ENCODE measurements at regions not wholly inside any gene's neighbourhood (a gene's known extent, or its start where the extent isn't known, plus 50 kb on each side); places are given as distances from the start of the nearest gene placed in this dataset.

GRCh38 chr6:95230071-95230740 lies 347.1 kb upstream of the MANEA start:
- DNase-seq, result no peak
- in situ Hi-C loops (cut with MboI; ENCODE audit: low pct_unique_long_range_greater_than_20kb, low sequenced_read_pairs), result no loop called here

GRCh38 chr6:95231416-95231815 lies 345.9 kb upstream of the MANEA start:
- in situ Hi-C loops (cut with MboI; ENCODE audit: low pct_unique_long_range_greater_than_20kb, low sequenced_read_pairs), result no loop called here
- DNase-seq, result no peak

- no peak for DNase-seq
- in situ Hi-C loops (cut with MboI; ENCODE audit: low pct_unique_long_range_greater_than_20kb, low sequenced_read_pairs), result no loop called here
These were observed 344.9 kb upstream of the MANEA start for GRCh38 chr6:95232446-95232845.

GRCh38 chr6:95233879-95234278 lies 343.5 kb upstream of the MANEA start:
- no peak for DNase-seq

GRCh38 chr6:95240514-95240913 lies 336.8 kb upstream of the MANEA start:
- in situ Hi-C loops (cut with MboI; ENCODE audit: low pct_unique_long_range_greater_than_20kb, low sequenced_read_pairs), result no loop called here
- DNase-seq, result no peak

More at GRCh38 chr6:95233879-95234278, 343.5 kb upstream of the MANEA start:
- in situ Hi-C loops (cut with MboI; ENCODE audit: low pct_unique_long_range_greater_than_20kb, low sequenced_read_pairs), result no loop called here

GRCh38 chr6:95242560-95242959 lies 334.8 kb upstream of the MANEA start:
- no peak for DNase-seq
- in situ Hi-C loops (cut with MboI; ENCODE audit: low pct_unique_long_range_greater_than_20kb, low sequenced_read_pairs), result no loop called here

- in situ Hi-C loops (cut with MboI; ENCODE audit: low pct_unique_long_range_greater_than_20kb, low sequenced_read_pairs), result no loop called here
- DNase-seq, result no peak
These were observed 334.3 kb upstream of the MANEA start for GRCh38 chr6:95243053-95243452.

GRCh38 chr6:95244751-95245150 lies 332.6 kb upstream of the MANEA start:
- DNase-seq, result no peak
- in situ Hi-C loops (cut with MboI; ENCODE audit: low pct_unique_long_range_greater_than_20kb, low sequenced_read_pairs), result no loop called here

GRCh38 chr6:95248499-95248898 lies 328.8 kb upstream of the MANEA start:
- DNase-seq, result no peak

GRCh38 chr6:95249175-95249574 lies 328.2 kb upstream of the MANEA start:
- in situ Hi-C loops (cut with MboI; ENCODE audit: low pct_unique_long_range_greater_than_20kb, low sequenced_read_pairs), result no loop called here
- DNase-seq, result no peak

More at GRCh38 chr6:95248499-95248898, 328.8 kb upstream of the MANEA start:
- in situ Hi-C loops (cut with MboI; ENCODE audit: low pct_unique_long_range_greater_than_20kb, low sequenced_read_pairs), result no loop called here

GRCh38 chr6:95249661-95250060 lies 327.7 kb upstream of the MANEA start:
- in situ Hi-C loops (cut with MboI; ENCODE audit: low pct_unique_long_range_greater_than_20kb, low sequenced_read_pairs), result no loop called here

GRCh38 chr6:95263840-95264239 lies 313.5 kb upstream of the MANEA start:
- in situ Hi-C loops (cut with MboI; ENCODE audit: low pct_unique_long_range_greater_than_20kb, low sequenced_read_pairs), result no loop called here
- DNase-seq, result no peak

More at GRCh38 chr6:95249661-95250060, 327.7 kb upstream of the MANEA start:
- no peak for DNase-seq

- DNase-seq, result no peak
- in situ Hi-C loops (cut with MboI; ENCODE audit: low pct_unique_long_range_greater_than_20kb, low sequenced_read_pairs), result no loop called here
These were observed 310.6 kb upstream of the MANEA start for GRCh38 chr6:95266537-95267258.

- in situ Hi-C loops (cut with MboI; ENCODE audit: low pct_unique_long_range_greater_than_20kb, low sequenced_read_pairs), result no loop called here
- no peak for DNase-seq
These were observed 302.6 kb upstream of the MANEA start for GRCh38 chr6:95274686-95275235.

- in situ Hi-C loops (cut with MboI; ENCODE audit: low pct_unique_long_range_greater_than_20kb, low sequenced_read_pairs), result no loop called here
These were observed 297.7 kb upstream of the MANEA start for GRCh38 chr6:95279616-95280015.

GRCh38 chr6:95280686-95281273 lies 296.6 kb upstream of the MANEA start:
- DNase-seq, result no peak
- in situ Hi-C loops (cut with MboI; ENCODE audit: low pct_unique_long_range_greater_than_20kb, low sequenced_read_pairs), result no loop called here

More at GRCh38 chr6:95279616-95280015, 297.7 kb upstream of the MANEA start:
- DNase-seq, result no peak

GRCh38 chr6:95285881-95286280 lies 291.5 kb upstream of the MANEA start:
- in situ Hi-C loops (cut with MboI; ENCODE audit: low pct_unique_long_range_greater_than_20kb, low sequenced_read_pairs), result no loop called here
- DNase-seq, result no peak

- DNase-seq, result no peak
- in situ Hi-C loops (cut with MboI; ENCODE audit: low pct_unique_long_range_greater_than_20kb, low sequenced_read_pairs), result no loop called here
These were observed 290.5 kb upstream of the MANEA start for GRCh38 chr6:95286874-95287273.

- in situ Hi-C loops (cut with MboI; ENCODE audit: low pct_unique_long_range_greater_than_20kb, low sequenced_read_pairs), result no loop called here
- DNase-seq, result no peak
These were observed 289.1 kb upstream of the MANEA start for GRCh38 chr6:95288251-95288650.

- in situ Hi-C loops (cut with MboI; ENCODE audit: low pct_unique_long_range_greater_than_20kb, low sequenced_read_pairs), result no loop called here
- DNase-seq, result no peak
These were observed 285.3 kb upstream of the MANEA start for GRCh38 chr6:95292011-95292410.

Measured in KBM-7 (cell line).